ENCODE measurements at regions not wholly inside any gene's neighbourhood (a gene's known extent, or its start where the extent isn't known, plus 50 kb on each side); places are given as distances from the start of the nearest gene placed in this dataset.

DNA sequence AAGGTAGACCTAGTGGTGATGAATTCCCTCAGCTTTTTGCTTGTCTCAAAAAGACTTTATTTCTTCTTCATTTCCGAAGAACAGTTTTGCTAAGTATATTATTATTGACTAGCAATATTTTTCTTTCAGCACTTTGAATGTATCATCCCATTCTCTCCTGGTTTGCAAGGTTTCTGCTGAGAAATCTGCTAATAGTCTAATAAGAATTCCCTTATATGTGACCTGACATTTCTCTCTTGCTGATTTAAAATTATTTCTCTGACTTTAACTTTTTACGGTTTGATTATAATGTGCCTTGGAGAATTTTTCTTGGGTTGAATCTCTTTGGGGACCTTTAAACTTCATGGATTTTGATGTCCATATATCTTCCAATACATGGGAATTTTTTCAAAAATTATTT is 628.3 kb upstream of the ADGRL2 start:
- TF ChIP-seq CEBPB (IDR thresholded peaks at IDR 0.05; ENCODE audit: low read depth, low read length) (no peak), EP300 (IDR thresholded peaks at IDR 0.05; ENCODE audit: borderline replicate concordance in 1 of 2, low read depth in 2 of 2, low read length in 2 of 2) (no peak), HDAC6 (IDR thresholded peaks at IDR 0.05; ENCODE audit: low read depth, low read length) (no peak)
- TF ChIP-seq, protein P1, sequence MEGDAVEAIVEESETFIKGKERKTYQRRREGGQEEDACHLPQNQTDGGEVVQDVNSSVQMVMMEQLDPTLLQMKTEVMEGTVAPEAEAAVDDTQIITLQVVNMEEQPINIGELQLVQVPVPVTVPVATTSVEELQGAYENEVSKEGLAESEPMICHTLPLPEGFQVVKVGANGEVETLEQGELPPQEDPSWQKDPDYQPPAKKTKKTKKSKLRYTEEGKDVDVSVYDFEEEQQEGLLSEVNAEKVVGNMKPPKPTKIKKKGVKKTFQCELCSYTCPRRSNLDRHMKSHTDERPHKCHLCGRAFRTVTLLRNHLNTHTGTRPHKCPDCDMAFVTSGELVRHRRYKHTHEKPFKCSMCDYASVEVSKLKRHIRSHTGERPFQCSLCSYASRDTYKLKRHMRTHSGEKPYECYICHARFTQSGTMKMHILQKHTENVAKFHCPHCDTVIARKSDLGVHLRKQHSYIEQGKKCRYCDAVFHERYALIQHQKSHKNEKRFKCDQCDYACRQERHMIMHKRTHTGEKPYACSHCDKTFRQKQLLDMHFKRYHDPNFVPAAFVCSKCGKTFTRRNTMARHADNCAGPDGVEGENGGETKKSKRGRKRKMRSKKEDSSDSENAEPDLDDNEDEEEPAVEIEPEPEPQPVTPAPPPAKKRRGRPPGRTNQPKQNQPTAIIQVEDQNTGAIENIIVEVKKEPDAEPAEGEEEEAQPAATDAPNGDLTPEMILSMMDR (IDR thresholded peaks at IDR 0.05; ENCODE audit: control extremely low read depth in 1 of 3, insufficient read depth in 1 of 3, low read depth in 1 of 3, low read length in 3 of 3), result no peak

All from H1 (cell line).